Neural progenitor cell (in vitro differentiated cells): ENCODE measurements at regions not wholly inside any gene's neighbourhood (a gene's known extent, or its start where the extent isn't known, plus 50 kb on each side); places are given as distances from the start of the nearest gene placed in this dataset.

Experiments
- EZH2 ChIP-seq: fragments of 200-600 bp; sonication (generic); IDR thresholded peaks from 2 replicates; pipeline ENCODE4 v1.6.1; 2017; ENCODE audit warnings: antibody characterized with exemption, mild to moderate bottlenecking, moderate library complexity
- EZH2phosphoT487 ChIP-seq: fragments of 200-600 bp; sonication (generic); IDR thresholded peaks from 2 replicates; pipeline ENCODE4 v1.6.1; 2017; ENCODE audit warnings: antibody characterized with exemption
- TF ChIP-seq, protein P1 (sequence below): fragments of 200-600 bp; sonication (generic); IDR thresholded peaks from 2 replicates; pipeline ENCODE4 v1.5.1; 2017; ENCODE audit warnings: antibody characterized with exemption, mild to moderate bottlenecking

DNA sequence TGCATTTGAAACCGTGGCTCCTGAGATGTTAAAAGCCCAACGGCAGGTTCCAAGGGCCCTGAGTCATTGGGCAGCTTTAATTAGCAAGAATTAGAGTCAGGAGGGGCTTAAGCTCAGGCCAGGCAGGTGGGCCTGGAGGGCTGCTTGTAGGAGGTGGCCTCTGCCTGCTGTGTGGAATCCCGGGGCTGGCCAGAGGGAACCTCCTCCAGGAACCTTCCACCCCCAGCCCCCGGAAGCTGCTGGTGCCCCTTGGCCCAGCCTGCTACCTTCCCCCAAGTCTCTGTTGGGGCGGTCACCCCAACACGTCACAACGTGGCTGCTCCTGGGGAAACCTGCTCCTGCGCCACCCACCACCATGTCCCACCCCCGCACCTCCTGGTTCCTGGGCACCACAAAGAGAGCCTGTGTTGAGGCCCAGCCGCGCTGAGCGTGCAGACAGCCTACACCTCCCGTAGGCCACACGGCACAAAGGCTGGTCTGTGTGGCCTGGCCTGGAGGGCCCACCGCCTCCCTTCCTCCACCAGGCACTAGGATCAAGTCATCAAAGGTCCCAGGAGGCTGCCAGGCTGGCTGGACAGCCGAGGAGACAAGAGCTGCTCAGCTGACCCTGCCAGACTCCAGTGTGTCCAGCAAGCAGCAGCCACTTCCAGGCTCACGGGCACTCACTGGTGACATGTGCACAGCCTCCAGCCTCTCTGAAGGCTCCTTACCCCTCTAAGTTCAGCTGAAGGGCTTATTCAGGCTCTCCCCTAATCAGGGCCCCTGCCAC is 86.3 kb downstream of the SNX5 start:
- TF ChIP-seq, protein P1, sequence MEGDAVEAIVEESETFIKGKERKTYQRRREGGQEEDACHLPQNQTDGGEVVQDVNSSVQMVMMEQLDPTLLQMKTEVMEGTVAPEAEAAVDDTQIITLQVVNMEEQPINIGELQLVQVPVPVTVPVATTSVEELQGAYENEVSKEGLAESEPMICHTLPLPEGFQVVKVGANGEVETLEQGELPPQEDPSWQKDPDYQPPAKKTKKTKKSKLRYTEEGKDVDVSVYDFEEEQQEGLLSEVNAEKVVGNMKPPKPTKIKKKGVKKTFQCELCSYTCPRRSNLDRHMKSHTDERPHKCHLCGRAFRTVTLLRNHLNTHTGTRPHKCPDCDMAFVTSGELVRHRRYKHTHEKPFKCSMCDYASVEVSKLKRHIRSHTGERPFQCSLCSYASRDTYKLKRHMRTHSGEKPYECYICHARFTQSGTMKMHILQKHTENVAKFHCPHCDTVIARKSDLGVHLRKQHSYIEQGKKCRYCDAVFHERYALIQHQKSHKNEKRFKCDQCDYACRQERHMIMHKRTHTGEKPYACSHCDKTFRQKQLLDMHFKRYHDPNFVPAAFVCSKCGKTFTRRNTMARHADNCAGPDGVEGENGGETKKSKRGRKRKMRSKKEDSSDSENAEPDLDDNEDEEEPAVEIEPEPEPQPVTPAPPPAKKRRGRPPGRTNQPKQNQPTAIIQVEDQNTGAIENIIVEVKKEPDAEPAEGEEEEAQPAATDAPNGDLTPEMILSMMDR, result no peak
- no peak for TF ChIP-seq EZH2
- TF ChIP-seq EZH2phosphoT487, result no peak
